ENCODE measurements at regions not wholly inside any gene's neighbourhood (a gene's known extent, or its start where the extent isn't known, plus 50 kb on each side); places are given as distances from the start of the nearest gene placed in this dataset.

DNA sequence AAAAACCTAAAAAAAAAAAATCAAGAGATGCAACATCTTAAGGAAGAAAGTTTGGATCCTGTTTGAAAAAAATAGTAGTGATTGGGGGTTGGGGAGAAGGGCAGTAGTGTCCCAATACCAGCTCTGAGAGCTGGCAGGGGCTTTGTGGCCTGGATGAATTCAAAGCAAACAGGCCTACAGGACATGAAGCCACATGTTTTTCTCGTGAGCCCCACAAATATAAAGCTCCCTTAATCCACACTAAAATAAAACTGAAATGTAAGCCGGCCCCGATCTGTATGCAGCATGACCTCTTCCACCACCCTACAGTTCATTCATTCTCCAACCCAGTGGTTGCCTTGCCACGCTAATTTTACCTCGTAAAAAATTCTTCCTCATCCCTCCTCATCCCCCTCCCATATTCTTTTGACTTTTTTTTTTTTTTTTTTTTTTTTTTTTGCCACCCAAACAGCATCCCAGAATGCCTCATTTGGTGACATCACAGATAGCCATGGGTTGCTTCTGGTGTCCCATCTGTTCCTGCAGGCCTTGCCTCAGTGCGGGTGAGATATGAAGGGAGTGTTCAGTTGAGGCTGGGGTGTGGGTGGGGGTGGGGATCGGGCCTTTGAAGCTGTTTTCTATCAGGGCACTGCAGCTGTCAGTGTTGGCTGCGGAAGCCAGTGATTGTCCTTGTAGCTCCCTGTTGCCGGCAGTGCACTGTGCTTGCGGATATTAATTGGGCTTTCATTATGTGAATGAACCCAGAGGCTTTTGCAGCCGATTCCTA lies 81.6 kb upstream of the NFIB start:
- TF ChIP-seq CTCF (IDR thresholded peaks at IDR 0.05; ENCODE audit: insufficient read depth, low read depth, low read length): no peak
- no peak for TF ChIP-seq EZH2 (IDR thresholded peaks at IDR 0.05; ENCODE audit: insufficient read depth, low read length)
